ENCODE measurements at regions not wholly inside any gene's neighbourhood (a gene's known extent, or its start where the extent isn't known, plus 50 kb on each side); places are given as distances from the start of the nearest gene placed in this dataset.

DNA sequence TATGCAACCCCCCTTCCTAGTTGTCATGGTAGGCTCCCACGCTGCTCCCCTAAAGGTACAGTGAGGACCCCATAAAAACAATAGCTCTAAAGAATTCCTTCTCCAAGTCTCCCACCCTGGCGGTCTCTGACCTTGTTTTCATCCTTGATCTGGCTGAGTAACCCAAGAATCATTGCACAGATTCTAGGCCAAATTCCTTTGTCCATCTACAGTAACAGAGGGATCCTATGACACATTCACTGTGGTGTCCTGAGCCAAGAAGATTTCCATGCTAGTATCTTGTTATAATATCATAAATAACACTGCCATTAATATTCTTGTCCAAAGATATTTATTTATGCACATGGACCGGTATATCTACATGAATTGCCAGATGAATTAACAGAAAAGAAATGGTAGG is 240.2 kb downstream of the CYP26B1 start:
- Mint-ChIP-seq H3K4me3 (no peak overlapping the region), H3K9me3 (peaks cover 32% of the 10 kb centered on the region), H3K27ac (no peak overlapping the region), H3K36me3 (ENCODE audit: low read depth) (peaks cover 5% of the 10 kb centered on the region), H3K4me1 (no peaks in the 10 kb centered on the region), H3K27me3 (ENCODE audit: low read depth, poor library complexity) (peaks cover 42% of the 10 kb centered on the region)
- TF ChIP-seq, protein P1, sequence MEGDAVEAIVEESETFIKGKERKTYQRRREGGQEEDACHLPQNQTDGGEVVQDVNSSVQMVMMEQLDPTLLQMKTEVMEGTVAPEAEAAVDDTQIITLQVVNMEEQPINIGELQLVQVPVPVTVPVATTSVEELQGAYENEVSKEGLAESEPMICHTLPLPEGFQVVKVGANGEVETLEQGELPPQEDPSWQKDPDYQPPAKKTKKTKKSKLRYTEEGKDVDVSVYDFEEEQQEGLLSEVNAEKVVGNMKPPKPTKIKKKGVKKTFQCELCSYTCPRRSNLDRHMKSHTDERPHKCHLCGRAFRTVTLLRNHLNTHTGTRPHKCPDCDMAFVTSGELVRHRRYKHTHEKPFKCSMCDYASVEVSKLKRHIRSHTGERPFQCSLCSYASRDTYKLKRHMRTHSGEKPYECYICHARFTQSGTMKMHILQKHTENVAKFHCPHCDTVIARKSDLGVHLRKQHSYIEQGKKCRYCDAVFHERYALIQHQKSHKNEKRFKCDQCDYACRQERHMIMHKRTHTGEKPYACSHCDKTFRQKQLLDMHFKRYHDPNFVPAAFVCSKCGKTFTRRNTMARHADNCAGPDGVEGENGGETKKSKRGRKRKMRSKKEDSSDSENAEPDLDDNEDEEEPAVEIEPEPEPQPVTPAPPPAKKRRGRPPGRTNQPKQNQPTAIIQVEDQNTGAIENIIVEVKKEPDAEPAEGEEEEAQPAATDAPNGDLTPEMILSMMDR (IDR thresholded peaks at IDR 0.05): no peak
- DNase-seq: no peak

DNA sequence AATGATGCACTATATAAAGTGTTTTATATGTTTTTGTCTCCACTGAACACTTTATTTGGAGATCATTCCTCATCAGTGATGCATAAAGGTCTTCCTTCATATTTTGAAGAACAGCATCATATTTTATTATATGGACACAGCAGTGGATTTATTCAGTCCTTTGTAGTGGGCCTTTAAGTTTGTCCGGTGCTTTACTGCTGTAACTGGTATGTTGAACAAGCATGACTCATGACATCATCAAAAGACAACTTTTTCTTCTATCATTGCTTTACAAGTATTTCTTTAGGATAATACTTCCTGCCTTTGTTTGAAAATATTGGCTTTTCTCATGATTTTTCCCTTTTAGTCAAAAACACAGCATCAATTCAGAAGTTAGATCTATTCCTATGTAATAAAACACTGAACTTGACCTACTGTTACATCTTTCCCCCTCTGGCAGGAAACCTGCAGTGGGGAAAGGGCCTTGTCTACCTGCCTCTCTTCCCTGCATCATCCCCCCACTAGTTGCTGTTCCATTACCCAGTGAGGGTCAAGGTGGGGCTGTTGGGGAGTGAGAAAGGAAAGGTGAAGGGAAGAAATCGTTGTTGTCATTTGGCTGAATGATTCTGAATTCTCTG is 241.2 kb downstream of the CYP26B1 start:
- Mint-ChIP-seq H3K36me3 (ENCODE audit: low read depth) (peaks cover 5% of the 10 kb centered on the region), H3K4me3 (no peak overlapping the region), H3K27me3 (ENCODE audit: low read depth, poor library complexity) (peaks cover 46% of the 10 kb centered on the region), H3K9me3 (peaks cover 24% of the 10 kb centered on the region), H3K27ac (no peak overlapping the region), H3K4me1 (no peaks in the 10 kb centered on the region)
- DNase-seq: no peak
- TF ChIP-seq, protein P1 (IDR thresholded peaks at IDR 0.05): no peak

DNA sequence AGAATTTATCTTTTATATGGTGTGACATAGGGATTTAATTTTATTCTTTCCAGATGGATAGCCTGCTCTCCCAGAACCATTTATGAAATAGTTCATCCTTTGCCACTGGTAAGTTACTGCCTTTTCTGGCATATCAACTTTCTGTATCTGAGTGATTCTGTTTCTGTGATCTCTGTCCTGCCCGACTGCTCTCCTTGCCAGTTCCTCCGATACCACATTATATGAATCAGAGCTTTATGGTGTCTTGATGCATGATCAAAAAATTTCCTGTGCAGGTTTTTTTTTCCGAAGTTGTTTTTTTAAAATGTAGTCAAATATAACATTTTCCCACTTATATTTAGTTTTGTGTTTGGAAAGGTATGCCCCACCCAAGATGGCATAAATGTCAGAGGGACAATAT is 242.5 kb downstream of the CYP26B1 start:
- Mint-ChIP-seq H3K27ac (no peak overlapping the region), H3K36me3 (ENCODE audit: low read depth) (peaks cover 5% of the 10 kb centered on the region), H3K4me1 (no peaks in the 10 kb centered on the region), H3K27me3 (ENCODE audit: low read depth, poor library complexity) (peaks cover 56% of the 10 kb centered on the region), H3K4me3 (no peak overlapping the region), H3K9me3 (peaks cover 14% of the 10 kb centered on the region)
- no peak for DNase-seq
- TF ChIP-seq, protein P1 (IDR thresholded peaks at IDR 0.05): no peak

DNA sequence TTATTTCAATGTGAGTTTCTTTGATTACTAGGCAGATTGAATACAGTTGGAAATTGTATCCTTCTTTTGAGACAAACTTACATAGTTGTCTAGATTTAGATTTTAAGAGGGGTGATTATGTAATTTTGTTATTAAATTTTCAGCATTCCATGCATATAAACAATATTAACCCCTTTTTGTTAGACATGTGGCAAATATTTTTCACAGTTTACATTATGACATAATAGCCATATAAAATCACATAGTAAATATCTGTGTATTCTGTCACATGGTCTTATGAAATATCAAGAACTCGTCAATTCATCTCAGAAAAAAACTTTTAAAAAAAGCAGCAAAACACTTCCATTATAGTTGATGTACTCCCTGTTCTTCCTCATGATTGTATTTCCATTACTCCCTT is 243.8 kb downstream of the CYP26B1 start:
- Mint-ChIP-seq H3K27ac (no peak overlapping the region), H3K36me3 (ENCODE audit: low read depth) (no peaks in the 10 kb centered on the region), H3K4me1 (no peaks in the 10 kb centered on the region), H3K9me3 (peaks cover under 1% of the 10 kb centered on the region), H3K27me3 (ENCODE audit: low read depth, poor library complexity) (peaks cover 60% of the 10 kb centered on the region), H3K4me3 (no peak overlapping the region)
- TF ChIP-seq, protein P1 (IDR thresholded peaks at IDR 0.05): no peak
- no peak for DNase-seq

DNA sequence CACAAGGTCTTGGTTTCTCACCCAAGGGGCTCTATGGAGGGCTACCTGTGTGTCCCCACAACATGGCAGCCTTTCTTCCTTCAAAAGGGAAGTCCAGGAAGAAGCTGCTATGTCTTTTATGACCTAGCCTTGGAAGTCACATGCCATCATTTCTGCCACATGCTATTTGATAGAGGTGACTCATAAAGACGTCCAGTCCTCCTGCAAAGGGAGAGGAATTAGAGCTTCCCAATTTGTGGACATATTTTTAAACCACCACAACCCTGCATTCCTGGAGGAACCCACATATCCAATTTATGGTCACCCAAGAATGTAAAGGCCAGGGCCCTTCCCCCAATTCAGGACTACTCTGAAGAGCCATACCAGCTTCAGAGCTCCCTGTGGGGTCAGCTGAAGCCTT is 246.2 kb downstream of the CYP26B1 start:
- H3K36me3 Mint-ChIP-seq (ENCODE audit: low read depth): no peaks in the 10 kb centered on the region
- TF ChIP-seq, protein P1 (IDR thresholded peaks at IDR 0.05): no peak
- no peaks in the 10 kb centered on the region for H3K4me1 Mint-ChIP-seq
- no peak for DNase-seq
- peaks cover 60% of the 10 kb centered on the region for H3K27me3 Mint-ChIP-seq (ENCODE audit: low read depth, poor library complexity)
- H3K4me3 Mint-ChIP-seq: no peak overlapping the region
- no peak overlapping the region for H3K27ac Mint-ChIP-seq
- H3K9me3 Mint-ChIP-seq: no peaks in the 10 kb centered on the region

Measured in nephron progenitor cell (in vitro differentiated cells).